Tibial nerve (tissue), 3 donors: ENCODE measurements at regions not wholly inside any gene's neighbourhood (a gene's known extent, or its start where the extent isn't known, plus 50 kb on each side); places are given as distances from the start of the nearest gene placed in this dataset.

Experiments
- CTCF ChIP-seq, 5 experiments: fragments of 200-600 bp in 3 of 5; fragments of 450-650 bp in 2 of 5; sonication (generic) in 3 of 5; IDR thresholded peaks; one replicate each; pipeline ENCODE4 v1.5.1; 2016 to 2019; ENCODE audit warnings: antibody characterized with exemption in 5 of 5, mild to moderate bottlenecking in 3 of 5, moderate library complexity in 2 of 5
- POLR2A ChIP-seq, 2 donors: fragments of 450-650 bp; IDR thresholded peaks; one replicate each; pipeline ENCODE4 v1.6.1; 2017; ENCODE audit warnings: antibody characterized with exemption in 2 of 2, mild to moderate bottlenecking in 2 of 2, moderate library complexity in 2 of 2

GRCh38 chr4:140211161-140211560 is 57.2 kb upstream of the MAML3 start:
- no peak for TF ChIP-seq CTCF (IDR thresholded peaks at IDR 0.05)
- no peak for TF ChIP-seq POLR2A (IDR thresholded peaks at IDR 0.05)
